ENCODE measurements at regions not wholly inside any gene's neighbourhood (a gene's known extent, or its start where the extent isn't known, plus 50 kb on each side); places are given as distances from the start of the nearest gene placed in this dataset.

- H3K4me1 Mint-ChIP-seq (ENCODE audit: low read depth) = peaks cover 4% of the 10 kb centered on the region
- no peaks in the 10 kb centered on the region for H3K27me3 Mint-ChIP-seq
- no peaks in the 10 kb centered on the region for H3K36me3 Mint-ChIP-seq (ENCODE audit: low read depth)
- no peak overlapping the region for H3K27ac Mint-ChIP-seq
- no peak overlapping the region for H3K4me3 Mint-ChIP-seq
- H3K9me3 Mint-ChIP-seq = no peaks in the 10 kb centered on the region
Observed at GRCh38 chrX:42463706-42464490, 314.1 kb downstream of the PPP1R2C start.

DNA sequence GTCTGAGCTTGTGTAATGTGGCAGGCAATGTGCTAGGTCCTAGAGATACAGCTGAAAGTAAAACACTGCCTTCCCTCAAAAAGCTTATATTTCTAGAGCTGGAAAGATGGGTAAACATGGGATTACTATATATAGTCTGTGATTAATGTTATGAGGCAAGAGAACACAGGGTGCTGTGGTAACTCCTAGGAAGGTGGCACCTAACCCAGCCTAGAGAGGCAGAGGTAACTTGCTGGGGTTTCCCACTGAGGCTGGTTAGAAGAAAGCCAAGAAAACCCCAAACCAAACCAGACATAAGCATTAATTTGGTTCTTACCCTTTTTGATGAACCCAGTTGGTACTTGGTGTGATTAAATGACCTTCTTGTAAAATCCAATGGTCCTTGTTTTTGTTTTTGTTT, 315.0 kb downstream of the PPP1R2C start:
- no peaks in the 10 kb centered on the region for H3K36me3 Mint-ChIP-seq (ENCODE audit: low read depth)
- peaks cover 4% of the 10 kb centered on the region for H3K4me1 Mint-ChIP-seq (ENCODE audit: low read depth)
- no peaks in the 10 kb centered on the region for H3K9me3 Mint-ChIP-seq
- no peaks in the 10 kb centered on the region for H3K27me3 Mint-ChIP-seq
- H3K27ac Mint-ChIP-seq = no peak overlapping the region
- no peak overlapping the region for H3K4me3 Mint-ChIP-seq

DNA sequence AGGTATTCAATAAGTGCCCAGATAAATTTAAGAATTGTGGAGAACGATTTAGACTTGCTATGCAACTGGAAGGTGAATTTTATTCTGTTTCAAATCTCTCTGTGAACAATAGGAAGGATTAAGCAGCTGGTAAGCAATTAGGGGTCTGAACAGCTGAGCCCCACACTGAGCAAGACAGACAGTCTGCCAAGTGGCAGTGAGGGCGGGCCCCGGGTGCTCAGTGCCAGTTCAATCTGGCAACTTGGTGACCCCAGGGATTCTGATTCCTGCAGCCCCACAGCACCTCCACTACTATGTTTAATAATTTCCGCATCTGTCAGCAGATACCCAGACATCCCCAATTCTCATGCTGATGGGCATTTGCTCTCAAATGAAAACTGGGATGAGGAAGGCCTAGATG, 317.3 kb downstream of the PPP1R2C start:
- no peaks in the 10 kb centered on the region for H3K9me3 Mint-ChIP-seq
- no peak overlapping the region for H3K4me3 Mint-ChIP-seq
- H3K27ac Mint-ChIP-seq = no peak overlapping the region
- H3K27me3 Mint-ChIP-seq = no peaks in the 10 kb centered on the region
- H3K36me3 Mint-ChIP-seq (ENCODE audit: low read depth) = no peaks in the 10 kb centered on the region
- peaks cover 4% of the 10 kb centered on the region for H3K4me1 Mint-ChIP-seq (ENCODE audit: low read depth)

- Mint-ChIP-seq H3K4me3 (no peak overlapping the region), H3K36me3 (ENCODE audit: low read depth) (no peaks in the 10 kb centered on the region), H3K9me3 (no peaks in the 10 kb centered on the region), H3K4me1 (ENCODE audit: low read depth) (peaks cover 4% of the 10 kb centered on the region), H3K27ac (no peak overlapping the region), H3K27me3 (no peaks in the 10 kb centered on the region)
Observed at GRCh38 chrX:42459735-42460134, 318.2 kb downstream of the PPP1R2C start.

DNA sequence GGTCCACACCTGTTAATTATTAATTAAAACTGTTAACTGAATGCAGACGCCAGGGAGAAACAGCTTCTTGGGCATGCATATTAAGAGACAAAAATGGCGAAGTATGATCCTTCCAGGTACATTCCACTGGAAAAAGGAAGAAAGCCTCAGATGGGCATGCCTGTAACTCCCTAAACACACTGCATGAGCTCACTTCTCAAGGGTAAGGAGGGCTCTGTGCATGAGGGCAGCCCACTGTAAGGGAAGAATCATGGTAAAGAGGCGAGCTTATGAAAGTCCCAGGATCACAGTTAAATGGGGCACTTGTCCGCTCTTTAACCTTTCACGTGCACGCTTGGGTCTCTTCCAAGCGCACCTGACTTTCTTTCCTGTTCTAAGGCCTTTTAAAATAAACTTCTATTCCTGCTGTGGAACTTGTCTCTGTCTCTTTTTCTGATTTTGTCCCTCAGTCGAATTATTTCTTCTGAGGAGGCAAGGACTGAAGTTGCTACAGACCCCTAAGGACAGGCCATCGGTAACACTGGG, 321.7 kb downstream of the PPP1R2C start:
- Mint-ChIP-seq H3K4me1 (ENCODE audit: low read depth) (no peaks in the 10 kb centered on the region), H3K9me3 (no peaks in the 10 kb centered on the region), H3K27me3 (no peaks in the 10 kb centered on the region), H3K4me3 (no peak overlapping the region), H3K27ac (no peak overlapping the region), H3K36me3 (ENCODE audit: low read depth) (no peaks in the 10 kb centered on the region)

DNA sequence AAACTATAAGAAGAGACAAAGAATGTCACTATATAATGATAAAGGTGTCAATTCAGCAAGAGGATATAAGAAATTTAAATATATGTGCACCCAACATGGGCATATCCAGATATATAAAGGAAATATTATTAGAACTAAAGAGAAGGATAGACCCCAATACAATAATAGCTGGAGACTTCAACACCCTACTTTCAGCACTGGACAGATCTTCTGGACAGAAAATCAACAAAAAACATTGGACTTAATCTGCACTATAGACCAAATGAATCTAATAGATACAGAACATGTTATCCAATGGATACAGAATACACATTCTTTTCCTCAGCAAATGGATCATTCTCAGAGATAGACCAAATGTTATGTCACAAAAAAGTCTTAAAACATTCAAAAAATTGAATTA, 327.7 kb downstream of the PPP1R2C start:
- H3K4me1 Mint-ChIP-seq (ENCODE audit: low read depth) = no peaks in the 10 kb centered on the region
- H3K27me3 Mint-ChIP-seq = no peaks in the 10 kb centered on the region
- H3K4me3 Mint-ChIP-seq = no peak overlapping the region
- H3K27ac Mint-ChIP-seq = no peak overlapping the region
- H3K9me3 Mint-ChIP-seq = peaks cover 9% of the 10 kb centered on the region
- H3K36me3 Mint-ChIP-seq (ENCODE audit: low read depth) = no peaks in the 10 kb centered on the region

- Mint-ChIP-seq H3K27me3 (no peaks in the 10 kb centered on the region), H3K27ac (no peak overlapping the region), H3K9me3 (peaks cover 7% of the 10 kb centered on the region), H3K36me3 (ENCODE audit: low read depth) (no peaks in the 10 kb centered on the region), H3K4me1 (ENCODE audit: low read depth) (peaks cover 8% of the 10 kb centered on the region), H3K4me3 (no peak overlapping the region)
Observed at GRCh38 chrX:42443267-42443666, 334.7 kb downstream of the PPP1R2C start.

- Mint-ChIP-seq H3K27me3 (no peaks in the 10 kb centered on the region), H3K9me3 (peaks cover 7% of the 10 kb centered on the region), H3K4me1 (ENCODE audit: low read depth) (peaks cover 11% of the 10 kb centered on the region), H3K4me3 (no peak overlapping the region), H3K36me3 (ENCODE audit: low read depth) (no peaks in the 10 kb centered on the region), H3K27ac (no peak overlapping the region)
Observed at GRCh38 chrX:42442745-42443144, 335.2 kb downstream of the PPP1R2C start.

DNA sequence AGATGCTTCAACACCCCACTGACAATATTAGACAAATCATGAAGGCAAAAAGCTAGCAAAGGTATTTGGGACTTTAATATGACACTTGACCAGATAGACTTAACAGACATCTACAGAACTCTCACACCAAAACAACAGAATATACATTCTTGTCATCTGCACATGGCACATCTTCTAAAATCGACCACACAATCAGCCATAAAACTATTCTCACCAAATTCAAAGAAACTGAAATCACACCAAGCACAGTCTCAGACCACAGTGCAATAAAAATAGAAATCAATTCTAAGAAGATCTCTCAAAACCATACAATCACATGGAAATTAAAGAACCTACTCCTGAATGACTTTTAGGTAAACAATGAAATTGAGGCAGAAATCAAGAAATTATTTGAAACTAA, 340.8 kb downstream of the PPP1R2C start:
- peaks cover 5% of the 10 kb centered on the region for H3K36me3 Mint-ChIP-seq (ENCODE audit: low read depth)
- H3K4me3 Mint-ChIP-seq = no peak overlapping the region
- H3K27me3 Mint-ChIP-seq = no peaks in the 10 kb centered on the region
- H3K9me3 Mint-ChIP-seq = no peaks in the 10 kb centered on the region
- peaks cover 18% of the 10 kb centered on the region for H3K4me1 Mint-ChIP-seq (ENCODE audit: low read depth)
- H3K27ac Mint-ChIP-seq = no peak overlapping the region

DNA sequence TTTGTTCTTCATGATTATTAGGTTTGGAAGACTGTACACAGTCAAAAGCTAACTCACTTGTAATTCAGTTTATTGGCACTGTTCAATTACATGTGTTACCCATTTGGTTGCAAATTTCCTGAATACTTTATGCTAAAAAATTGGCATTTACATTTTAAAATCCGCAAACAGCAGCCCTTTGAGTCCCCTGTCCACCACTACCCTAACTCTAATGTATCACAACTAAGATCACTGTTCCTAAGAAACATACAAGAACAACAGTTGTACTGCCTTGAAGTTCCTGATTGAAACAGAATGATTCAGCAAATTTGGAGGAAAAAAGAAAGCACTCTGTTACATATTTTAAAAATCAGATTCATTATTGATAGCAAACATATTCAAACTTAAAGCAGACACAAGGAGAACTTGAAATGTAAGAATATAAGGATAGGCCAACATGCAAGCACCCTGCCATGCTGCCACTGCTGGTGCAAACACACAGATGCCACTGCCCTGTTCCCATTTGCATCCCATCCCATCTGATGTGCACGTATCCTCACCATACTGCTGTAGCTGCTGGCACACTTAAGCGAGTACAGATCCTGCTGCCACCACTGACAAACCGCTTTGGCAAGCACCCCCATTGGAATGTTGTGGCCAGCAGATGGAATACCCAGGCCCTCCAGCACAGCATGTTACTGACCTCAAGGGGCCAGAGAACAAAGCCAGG, 343.4 kb downstream of the PPP1R2C start:
- Mint-ChIP-seq H3K36me3 (ENCODE audit: low read depth) (peaks cover 5% of the 10 kb centered on the region), H3K27me3 (no peaks in the 10 kb centered on the region), H3K4me3 (no peak overlapping the region), H3K4me1 (ENCODE audit: low read depth) (peaks cover 18% of the 10 kb centered on the region), H3K9me3 (no peaks in the 10 kb centered on the region), H3K27ac (no peak overlapping the region)

DNA sequence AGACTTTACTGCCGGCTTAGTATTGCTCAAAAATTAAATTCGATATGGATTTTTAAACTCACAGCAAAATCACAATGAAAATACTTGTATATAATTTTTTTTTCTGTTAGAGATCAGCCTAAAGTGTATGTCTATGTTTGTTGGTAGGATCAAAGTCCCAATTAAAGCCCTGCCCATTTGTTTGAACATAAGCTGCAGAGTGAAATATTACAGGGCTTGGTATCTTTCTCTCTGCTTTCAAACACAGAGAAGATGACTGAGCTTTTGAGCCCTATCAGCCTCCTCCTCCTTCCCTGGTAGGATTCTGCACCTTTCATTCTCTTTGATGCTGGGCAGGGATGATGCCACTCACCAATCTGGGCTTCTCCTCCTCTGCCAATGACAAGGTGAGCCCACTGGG, 345.4 kb downstream of the PPP1R2C start:
- Mint-ChIP-seq H3K4me3 (no peak overlapping the region), H3K4me1 (ENCODE audit: low read depth) (peaks cover 13% of the 10 kb centered on the region), H3K9me3 (no peaks in the 10 kb centered on the region), H3K27me3 (no peaks in the 10 kb centered on the region), H3K27ac (no peak overlapping the region), H3K36me3 (ENCODE audit: low read depth) (peaks cover 5% of the 10 kb centered on the region)

- Mint-ChIP-seq H3K27me3 (no peaks in the 10 kb centered on the region), H3K27ac (no peak overlapping the region), H3K4me1 (ENCODE audit: low read depth) (no peaks in the 10 kb centered on the region), H3K4me3 (no peak overlapping the region), H3K36me3 (ENCODE audit: low read depth) (no peaks in the 10 kb centered on the region), H3K9me3 (no peaks in the 10 kb centered on the region)
Observed at GRCh38 chrX:42422961-42423360, 355.0 kb downstream of the PPP1R2C start.

DNA sequence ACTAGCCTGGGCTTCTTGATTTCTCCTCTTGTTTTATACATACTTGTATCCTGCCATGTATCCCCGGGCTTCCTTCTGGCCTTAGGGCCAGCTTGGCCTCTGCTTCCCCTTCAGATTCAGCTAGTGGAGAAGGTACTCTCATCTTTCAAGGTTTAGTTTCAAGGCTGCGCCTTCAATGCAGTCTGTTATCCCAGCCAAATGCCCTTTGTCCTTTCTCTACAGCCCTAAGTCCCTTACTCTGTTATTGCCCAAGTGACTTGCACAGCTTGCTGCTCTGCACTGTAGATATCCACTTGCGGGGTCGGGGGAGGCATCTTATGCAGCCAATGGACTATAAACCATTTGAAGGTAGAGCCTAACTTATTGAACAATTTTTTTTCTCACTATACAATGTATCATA, 357.5 kb downstream of the PPP1R2C start:
- no peaks in the 10 kb centered on the region for H3K9me3 Mint-ChIP-seq
- no peaks in the 10 kb centered on the region for H3K36me3 Mint-ChIP-seq (ENCODE audit: low read depth)
- no peaks in the 10 kb centered on the region for H3K27me3 Mint-ChIP-seq
- H3K4me1 Mint-ChIP-seq (ENCODE audit: low read depth) = no peaks in the 10 kb centered on the region
- H3K27ac Mint-ChIP-seq = no peak overlapping the region
- H3K4me3 Mint-ChIP-seq = no peak overlapping the region

GRCh38 chrX:42415636-42416035, 362.3 kb downstream of the PPP1R2C start:
- peaks cover 6% of the 10 kb centered on the region for H3K4me1 Mint-ChIP-seq (ENCODE audit: low read depth)
- H3K9me3 Mint-ChIP-seq = no peaks in the 10 kb centered on the region
- H3K27ac Mint-ChIP-seq = no peak overlapping the region
- peaks cover 3% of the 10 kb centered on the region for H3K36me3 Mint-ChIP-seq (ENCODE audit: low read depth)
- H3K27me3 Mint-ChIP-seq = no peaks in the 10 kb centered on the region
- no peak overlapping the region for H3K4me3 Mint-ChIP-seq

DNA sequence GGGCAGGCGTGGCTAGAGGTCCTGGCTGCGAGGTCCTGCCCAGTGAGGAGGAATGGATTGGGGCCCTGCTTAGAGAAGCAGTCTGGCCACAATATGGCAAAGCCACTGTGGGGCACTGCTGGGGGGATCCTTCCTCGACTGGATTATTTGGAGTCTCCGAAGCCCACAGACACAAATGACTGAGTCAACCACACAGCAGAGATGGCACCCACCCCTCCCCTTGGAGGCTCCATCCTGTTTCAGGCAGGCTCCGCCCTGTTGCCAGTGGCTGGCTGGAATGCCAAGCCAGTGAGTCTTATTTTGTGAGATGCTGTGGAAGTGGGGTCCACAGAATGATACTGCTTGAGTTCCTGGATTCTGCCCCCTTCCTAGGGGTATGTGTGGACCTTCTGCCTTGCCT, 363.9 kb downstream of the PPP1R2C start:
- H3K27me3 Mint-ChIP-seq = no peaks in the 10 kb centered on the region
- peaks cover 3% of the 10 kb centered on the region for H3K36me3 Mint-ChIP-seq (ENCODE audit: low read depth)
- H3K4me1 Mint-ChIP-seq (ENCODE audit: low read depth) = peaks cover 7% of the 10 kb centered on the region
- H3K4me3 Mint-ChIP-seq = no peak overlapping the region
- H3K27ac Mint-ChIP-seq = no peak overlapping the region
- H3K9me3 Mint-ChIP-seq = no peaks in the 10 kb centered on the region

All from stimulated activated naive CD8-positive, alpha-beta T cell treated with anti-CD3 and anti-CD28 coated beads, Interleukin-15, Interleukin-2, amounts not matched to agents 100 ng/mL and 50 ng/mL, for 24 hours (primary cell).